PC-3 (cell line): ENCODE measurements at regions not wholly inside any gene's neighbourhood (a gene's known extent, or its start where the extent isn't known, plus 50 kb on each side); places are given as distances from the start of the nearest gene placed in this dataset.
"Not testable (repeated sequence)": the region's sequence is repeated elsewhere in the genome, so short reads cannot be mapped to it uniquely, and the experiment has no call there.

Experiments used
- ATAC-seq: fragments of 200-7000 bp; cut with Tn5 transposase; 2 replicates; pipeline ENCODE4 v1.9.1; 2020; ENCODE audit warnings: mild to moderate bottlenecking, moderate library complexity
- BruUV-seq: library from RNA; stranded (reverse); fragments of 400-500 nt; replicated peaks from 2 replicates; lab custom pipeline; 2021; lab: Mats Ljungman, UMichigan
- CTCF ChIA-PET: fragments of 300-600 bp; sonication (Branson Sonifier 250); formaldehyde crosslinking; loops from one replicate; lab custom pipeline; 2022; ENCODE audit warnings: antibody characterized with exemption; lab: Charles Lee
- POLR2A ChIA-PET: fragments of 300-600 bp; sonication (Branson Sonifier 250); formaldehyde crosslinking; loops from one replicate; lab custom pipeline; 2022; ENCODE audit warnings: antibody characterized with exemption; ENCODE audit not compliant: unreplicated experiment; lab: Charles Lee
- DNase-seq: peaks from one replicate; pipeline ENCODE4 v3.0.0-alpha.2; 2015
- H2AFZ ChIP-seq: fragments of 300-600 bp; sonication (generic); 2 replicates; pipeline ENCODE4 v1.6.0; 2016; ENCODE audit warnings: antibody characterized with exemption, low read length
- H3F3A ChIP-seq: fragments of 300-600 bp; sonication (generic); one replicate; pipeline ENCODE4 v1.6.0; 2017; ENCODE audit warnings: antibody characterized with exemption, low read length, control low read depth, mild to moderate bottlenecking; ENCODE audit not compliant: unreplicated experiment
- H3K27ac ChIP-seq: fragments of 300-600 bp; sonication (generic); 2 replicates; pipeline ENCODE4 v1.5.1; 2016; ENCODE audit warnings: mild to moderate bottlenecking, low read length
- H3K27me3 ChIP-seq: fragments of 300-600 bp; sonication (generic); 2 replicates; pipeline ENCODE4 v1.6.1; 2016; ENCODE audit warnings: low read length, mixed read lengths
- H3K36me3 ChIP-seq: fragments of 300-600 bp; sonication (generic); 2 replicates; pipeline ENCODE4 v1.6.1; 2016; ENCODE audit warnings: low read depth, mixed run types, low read length, mixed read lengths
- H3K4me1 ChIP-seq: fragments of 300-600 bp; sonication (generic); 2 replicates; pipeline ENCODE4 v1.5.1; 2016; ENCODE audit warnings: low read length; ENCODE audit not compliant: insufficient read depth
- H3K4me2 ChIP-seq: fragments of 300-600 bp; sonication (generic); 2 replicates; pipeline ENCODE4 v1.6.0; 2016; ENCODE audit warnings: low read length
- H3K4me3 ChIP-seq: fragments of 300-600 bp; sonication (generic); 2 replicates; pipeline ENCODE4 v1.5.1; 2016; ENCODE audit warnings: mild to moderate bottlenecking, low read length, mixed read lengths
- H3K79me2 ChIP-seq: fragments of 300-600 bp; sonication (generic); 2 replicates; pipeline ENCODE4 v1.6.1; 2017; ENCODE audit warnings: low read length, mixed read lengths
- H3K9ac ChIP-seq: fragments of 300-600 bp; sonication (generic); 2 replicates; pipeline ENCODE4 v1.6.0; 2016; ENCODE audit warnings: mild to moderate bottlenecking, low read length
- H3K9me2 ChIP-seq: fragments of 300-600 bp; sonication (generic); replicated peaks from 2 replicates; pipeline ENCODE4 v1.6.1; 2016; ENCODE audit warnings: mixed run types, low read length, mixed read lengths
- H3K9me3 ChIP-seq: fragments of 300-600 bp; sonication (generic); 2 replicates; pipeline ENCODE4 v1.6.1; 2016; ENCODE audit warnings: low read length, mixed read lengths
- H4K20me1 ChIP-seq: fragments of 300-600 bp; sonication (generic); 2 replicates; pipeline ENCODE4 v1.6.1; 2016; ENCODE audit warnings: low read length, mixed read lengths
- EZH2 ChIP-seq: fragments of 300-600 bp; sonication (generic); IDR thresholded peaks from one replicate; pipeline ENCODE4 v1.6.1; 2017; ENCODE audit warnings: antibody characterized with exemption, mild to moderate bottlenecking, low read length; ENCODE audit not compliant: unreplicated experiment
- EZH2phosphoT487 ChIP-seq: fragments of 300-600 bp; sonication (generic); IDR thresholded peaks from 2 replicates; pipeline ENCODE4 v1.6.1; 2018; ENCODE audit warnings: mild to moderate bottlenecking, antibody characterized with exemption, low read length, borderline replicate concordance
- intact Hi-C: fragments of 100-400 bp; cut with micrococcal nuclease; formaldehyde crosslinking; loops from 2 replicates; pipeline ENCODE4 v1.9.0; 2023
- TF ChIP-seq, protein P1 (sequence below): fragments of 300-600 bp; sonication (generic); conservative IDR thresholded peaks from 2 replicates; pipeline ENCODE4 v1.5.1; 2017; ENCODE audit warnings: antibody characterized with exemption, low read depth, mild to moderate bottlenecking, low read length

DNA sequence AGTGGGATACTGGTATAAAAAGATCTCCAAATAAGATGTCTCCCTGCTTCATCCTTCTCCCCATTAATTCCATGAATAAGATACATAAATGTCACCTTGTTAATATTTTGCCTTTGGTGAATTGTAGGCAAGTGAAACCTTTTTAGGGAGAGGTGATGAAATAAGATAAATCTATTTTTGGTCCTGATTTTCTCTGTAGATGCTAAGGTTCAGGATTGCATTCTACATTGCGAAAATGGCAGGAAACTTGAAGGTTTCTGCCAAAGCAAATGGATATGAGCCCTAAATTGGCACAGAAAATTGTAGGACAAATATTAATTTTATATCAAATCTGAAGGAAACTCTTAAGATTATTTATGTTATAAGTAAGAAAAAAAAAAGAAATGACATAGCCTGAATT lies 107.1 kb downstream of the PLPPR4 start:
- DNase-seq (no peak), ATAC-seq (no peak)
- POLR2A ChIA-PET: no interaction called here
- Histone ChIP-seq H4K20me1 (no peaks in the 10 kb centered on the region), H3K9me2 (no peaks in the 10 kb centered on the region), H3K27me3 (no peaks in the 10 kb centered on the region), H3K4me3 (no peak overlapping the region), H3K27ac (no peak overlapping the region), H3K9me3 (no peaks in the 10 kb centered on the region), H3K4me1 (no peaks in the 10 kb centered on the region), H3K36me3 (no peaks in the 10 kb centered on the region), H2AFZ (no peak overlapping the region), H3F3A (no peaks in the 10 kb centered on the region), H3K9ac (no peak overlapping the region), H3K4me2 (no peak overlapping the region), H3K79me2 (no peaks in the 10 kb centered on the region)
- CTCF ChIA-PET: no interaction called here
- no TSS peak for BruUV-seq
- intact Hi-C loops: no loop called here
- TF ChIP-seq EZH2: no peak
- TF ChIP-seq EZH2phosphoT487: no peak
- TF ChIP-seq, protein P1, sequence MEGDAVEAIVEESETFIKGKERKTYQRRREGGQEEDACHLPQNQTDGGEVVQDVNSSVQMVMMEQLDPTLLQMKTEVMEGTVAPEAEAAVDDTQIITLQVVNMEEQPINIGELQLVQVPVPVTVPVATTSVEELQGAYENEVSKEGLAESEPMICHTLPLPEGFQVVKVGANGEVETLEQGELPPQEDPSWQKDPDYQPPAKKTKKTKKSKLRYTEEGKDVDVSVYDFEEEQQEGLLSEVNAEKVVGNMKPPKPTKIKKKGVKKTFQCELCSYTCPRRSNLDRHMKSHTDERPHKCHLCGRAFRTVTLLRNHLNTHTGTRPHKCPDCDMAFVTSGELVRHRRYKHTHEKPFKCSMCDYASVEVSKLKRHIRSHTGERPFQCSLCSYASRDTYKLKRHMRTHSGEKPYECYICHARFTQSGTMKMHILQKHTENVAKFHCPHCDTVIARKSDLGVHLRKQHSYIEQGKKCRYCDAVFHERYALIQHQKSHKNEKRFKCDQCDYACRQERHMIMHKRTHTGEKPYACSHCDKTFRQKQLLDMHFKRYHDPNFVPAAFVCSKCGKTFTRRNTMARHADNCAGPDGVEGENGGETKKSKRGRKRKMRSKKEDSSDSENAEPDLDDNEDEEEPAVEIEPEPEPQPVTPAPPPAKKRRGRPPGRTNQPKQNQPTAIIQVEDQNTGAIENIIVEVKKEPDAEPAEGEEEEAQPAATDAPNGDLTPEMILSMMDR: no peak

DNA sequence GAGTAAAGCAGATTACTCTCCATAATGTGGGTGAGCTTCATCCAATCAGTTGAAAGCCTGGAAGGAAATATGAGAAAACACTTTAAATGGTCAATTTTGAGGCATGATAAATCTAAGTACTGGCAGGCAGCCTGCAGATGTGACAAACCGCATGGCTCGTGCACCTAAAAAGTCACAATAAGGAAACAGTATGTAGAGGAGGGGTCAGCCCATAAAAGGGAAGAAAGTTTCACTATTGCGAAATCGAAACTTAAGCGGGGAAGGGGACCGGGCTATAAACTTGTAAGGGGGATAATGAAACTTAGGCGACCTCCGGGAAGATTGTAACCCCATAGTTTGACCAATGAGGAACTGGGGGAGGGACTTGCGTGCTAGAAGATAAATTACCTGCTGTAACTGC lies 109.8 kb downstream of the PLPPR4 start:
- ATAC-seq (no peak), DNase-seq (no peak)
- Histone ChIP-seq H3F3A (no peaks in the 10 kb centered on the region), H4K20me1 (no peaks in the 10 kb centered on the region), H3K9ac (no peak overlapping the region), H3K9me3 (no peaks in the 10 kb centered on the region), H3K4me3 (no peak overlapping the region), H3K4me2 (no peak overlapping the region), H3K9me2 (no peaks in the 10 kb centered on the region), H2AFZ (no peak overlapping the region), H3K27me3 (no peaks in the 10 kb centered on the region), H3K4me1 (no peaks in the 10 kb centered on the region), H3K79me2 (no peaks in the 10 kb centered on the region), H3K27ac (no peak overlapping the region), H3K36me3 (no peaks in the 10 kb centered on the region)
- CTCF ChIA-PET: no interaction called here
- POLR2A ChIA-PET: no interaction called here
- intact Hi-C loops: no loop called here
- TF ChIP-seq EZH2 (no peak), EZH2phosphoT487 (no peak)
- TF ChIP-seq, protein P1: no peak
- BruUV-seq: no TSS peak

DNA sequence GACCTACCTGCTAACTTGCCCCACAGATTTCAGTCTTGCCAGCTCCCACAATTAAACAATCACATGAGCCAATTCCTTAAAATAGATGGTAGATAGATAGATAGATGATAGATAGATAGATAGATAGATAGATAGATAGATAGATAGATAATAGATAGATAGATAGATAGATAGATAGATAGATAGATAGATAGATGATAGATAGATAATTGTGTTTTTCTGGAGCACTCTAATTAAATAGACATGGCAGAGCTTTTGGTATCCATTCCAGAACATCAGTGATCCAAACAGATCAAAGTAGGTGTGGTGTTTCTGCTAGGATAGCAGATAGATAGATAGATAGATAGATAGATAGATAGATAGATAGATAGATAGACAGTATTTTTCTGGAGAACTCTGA lies 110.4 kb downstream of the PLPPR4 start:
- H3K36me3 ChIP-seq, H3K9me2 ChIP-seq, H2AFZ ChIP-seq, CTCF ChIA-PET, H3K4me3 ChIP-seq, DNase-seq, H3K27ac ChIP-seq, POLR2A ChIA-PET, H3K9ac ChIP-seq, H3K4me2 ChIP-seq, intact Hi-C loops, H3K79me2 ChIP-seq, H3K27me3 ChIP-seq, ATAC-seq, H3K9me3 ChIP-seq, H3F3A ChIP-seq, H4K20me1 ChIP-seq, BruUV-seq, H3K4me1 ChIP-seq: not testable (repeated sequence)
